Upper lobe of left lung (tissue), 6 donors: ENCODE measurements at regions not wholly inside any gene's neighbourhood (a gene's known extent, or its start where the extent isn't known, plus 50 kb on each side); places are given as distances from the start of the nearest gene placed in this dataset.

Experiments
- ATAC-seq, 2 donors: fragments of 200-7000 bp; cut with Tn5 transposase; one replicate each; pipeline ENCODE4 v1.9.1; 2022; ENCODE audit warnings: mild to moderate bottlenecking in 2 of 2, moderate library complexity in 2 of 2; ENCODE audit not compliant: low FRiP score in 2 of 2
- DNase-seq, 2 donors: peaks; one replicate each; pipeline ENCODE4 v3.0.0-alpha.2; 2019 to 2020
- H3K27ac ChIP-seq, 4 donors: fragments of 200-600 bp; sonication (generic); one replicate each; pipeline ENCODE4 v1.5.1; 2016 to 2019
- H3K27me3 ChIP-seq, 4 donors: fragments of 200-600 bp; sonication (generic); one replicate each; pipeline ENCODE4 v1.5.1; 2017 to 2019
- H3K36me3 ChIP-seq, 4 donors: fragments of 200-600 bp; sonication (generic); one replicate each; pipeline ENCODE4 v1.5.1; 2016 to 2019
- H3K4me1 ChIP-seq, 4 donors: fragments of 200-600 bp; sonication (generic); one replicate each; pipeline ENCODE4 v1.5.1; 2018 to 2019
- H3K4me3 ChIP-seq, 4 donors: fragments of 200-600 bp; sonication (generic); one replicate each; pipeline ENCODE4 v1.5.1; 2017 to 2019; ENCODE audit warnings: mild to moderate bottlenecking in 2 of 4, moderate library complexity in 1 of 4
- H3K9me3 ChIP-seq, 4 donors: fragments of 200-600 bp; sonication (generic); one replicate each; pipeline ENCODE4 v1.5.1; 2018 to 2019
- CTCF ChIP-seq, 6 experiments: fragments of 450-650 bp in 4 of 6; fragments of 200-600 bp in 2 of 6; sonication (generic) in 2 of 6; IDR thresholded peaks; one replicate each; pipeline ENCODE4 v1.5.1; 2016 to 2019; ENCODE audit warnings: antibody characterized with exemption in 6 of 6
- EP300 ChIP-seq, 4 donors: sonication (generic); formaldehyde crosslinking; IDR thresholded peaks; one replicate each; pipeline ENCODE4 v1.5.1; 2017; ENCODE audit warnings: antibody characterized with exemption in 4 of 4, control low read depth in 2 of 4
- POLR2A ChIP-seq, 4 donors: fragments of 450-650 bp; IDR thresholded peaks; one replicate each; pipeline ENCODE4 v1.5.1; 2016 to 2017; ENCODE audit warnings: antibody characterized with exemption in 4 of 4, mild to moderate bottlenecking in 2 of 4
- POLR2AphosphoS5 ChIP-seq, 2 donors: sonication (generic); formaldehyde crosslinking; IDR thresholded peaks; one replicate each; pipeline ENCODE4 v1.5.1; 2017; ENCODE audit warnings: antibody characterized with exemption in 2 of 2
- WGBS, 2 donors: methylation state at CpG; one replicate each; pipeline ENCODE4 v1.1.5; 2017 to 2018; 5-methylcytosine and 5-hydroxymethylcytosine counted together
- donor health status: DM: no; HTN: no; CAD: no; lungs with moderate emphysema.
- donor health status: DM: no; HTN: yes; CAD: no; lungs with severe emphysema.

GRCh38 chr7:115637128-115637527, 393.4 kb downstream of the TFEC start:
- WGBS, 2 donors, result 65 to 70% methylated on average over 2 of the region's 2 CpGs
- peaks cover 0 to under 1% (median 0%) of the 10 kb centered on the region in 4 donors for H3K9me3 ChIP-seq
- H3K4me3 ChIP-seq, result no peak overlapping the region
- H3K36me3 ChIP-seq, result no peaks in the 10 kb centered on the region
- H3K27ac ChIP-seq, result no peak overlapping the region
- no peak for DNase-seq
- TF ChIP-seq CTCF (IDR thresholded peaks at IDR 0.05), result no peak
- TF ChIP-seq EP300 (IDR thresholded peaks at IDR 0.05), result no peak
- TF ChIP-seq POLR2A (IDR thresholded peaks at IDR 0.05), result no peak
- no peak for TF ChIP-seq POLR2AphosphoS5 (IDR thresholded peaks at IDR 0.05)
- H3K27me3 ChIP-seq, result no peaks in the 10 kb centered on the region
- H3K4me1 ChIP-seq, result peaks cover 0 to 4% (median 0%) of the 10 kb centered on the region in 4 donors
- ATAC-seq, result no peak

GRCh38 chr7:115635876-115636275, 394.7 kb downstream of the TFEC start:
- no peak for TF ChIP-seq CTCF (IDR thresholded peaks at IDR 0.05)
- no peak for TF ChIP-seq EP300 (IDR thresholded peaks at IDR 0.05)
- TF ChIP-seq POLR2A (IDR thresholded peaks at IDR 0.05), result no peak
- no peak for TF ChIP-seq POLR2AphosphoS5 (IDR thresholded peaks at IDR 0.05)
- WGBS, 2 donors, result 61 to 65% methylated on average over 6 of the region's 6 CpGs
- ATAC-seq, result no peak
- H3K27me3 ChIP-seq, result no peaks in the 10 kb centered on the region
- DNase-seq, result no peak
- no peaks in the 10 kb centered on the region for H3K9me3 ChIP-seq
- H3K27ac ChIP-seq, result no peak overlapping the region
- H3K36me3 ChIP-seq, result no peaks in the 10 kb centered on the region
- H3K4me3 ChIP-seq, result no peak overlapping the region
- peaks cover 0 to 4% (median 0%) of the 10 kb centered on the region in 4 donors for H3K4me1 ChIP-seq

- ATAC-seq, result no peak
- DNase-seq, result no peak
- TF ChIP-seq EP300 (IDR thresholded peaks at IDR 0.05) (no peak), POLR2A (IDR thresholded peaks at IDR 0.05) (no peak), POLR2AphosphoS5 (IDR thresholded peaks at IDR 0.05) (no peak), CTCF (IDR thresholded peaks at IDR 0.05) (no peak)
- H3K36me3 ChIP-seq, result no peaks in the 10 kb centered on the region
- peaks cover 0 to 4% (median 0%) of the 10 kb centered on the region in 4 donors for H3K4me1 ChIP-seq
- no peak overlapping the region for H3K27ac ChIP-seq
- no peak overlapping the region for H3K4me3 ChIP-seq
- 22 to 26% methylated on average over 1 of the region's 1 CpG for WGBS, 2 donors
- no peaks in the 10 kb centered on the region for H3K9me3 ChIP-seq
- no peaks in the 10 kb centered on the region for H3K27me3 ChIP-seq
These were observed 395.2 kb downstream of the TFEC start for GRCh38 chr7:115635376-115635775.

GRCh38 chr7:115634633-115635032, 395.9 kb downstream of the TFEC start:
- TF ChIP-seq CTCF (IDR thresholded peaks at IDR 0.05) (no peak), EP300 (IDR thresholded peaks at IDR 0.05) (no peak), POLR2AphosphoS5 (IDR thresholded peaks at IDR 0.05) (no peak), POLR2A (IDR thresholded peaks at IDR 0.05) (no peak)
- no peaks in the 10 kb centered on the region for H3K36me3 ChIP-seq
- no peak for ATAC-seq
- WGBS, 2 donors, result 29 to 41% methylated on average over 4 of the region's 4 CpGs
- H3K27ac ChIP-seq, result no peak overlapping the region
- no peak overlapping the region for H3K4me3 ChIP-seq
- H3K9me3 ChIP-seq, result no peaks in the 10 kb centered on the region
- no peaks in the 10 kb centered on the region for H3K27me3 ChIP-seq
- DNase-seq, result no peak
- H3K4me1 ChIP-seq, result peaks cover 0 to 4% (median 0%) of the 10 kb centered on the region in 4 donors

GRCh38 chr7:115632636-115633035, 397.9 kb downstream of the TFEC start:
- H3K9me3 ChIP-seq, result no peaks in the 10 kb centered on the region
- H3K27me3 ChIP-seq, result no peaks in the 10 kb centered on the region
- ATAC-seq (no peak), DNase-seq (no peak)
- 92 to 96% methylated on average over 5 of the region's 5 CpGs for WGBS, 2 donors
- H3K4me3 ChIP-seq, result no peak overlapping the region
- peaks cover 0 to 4% (median 0%) of the 10 kb centered on the region in 4 donors for H3K4me1 ChIP-seq
- no peaks in the 10 kb centered on the region for H3K36me3 ChIP-seq
- no peak overlapping the region for H3K27ac ChIP-seq
- TF ChIP-seq POLR2AphosphoS5 (IDR thresholded peaks at IDR 0.05) (no peak), POLR2A (IDR thresholded peaks at IDR 0.05) (no peak), CTCF (IDR thresholded peaks at IDR 0.05) (no peak), EP300 (IDR thresholded peaks at IDR 0.05) (no peak)
